Smooth muscle cell (in vitro differentiated cells): ENCODE measurements at regions not wholly inside any gene's neighbourhood (a gene's known extent, or its start where the extent isn't known, plus 50 kb on each side); places are given as distances from the start of the nearest gene placed in this dataset.

Experiments
- DNase-seq: peaks from one replicate; lab custom pipeline; 2025; ENCODE audit not compliant: unreplicated experiment; lab: John Stamatoyannopoulos, UW
- H2AFZ ChIP-seq: fragments of 200-600 bp; sonication (generic); 2 replicates; pipeline ENCODE4 v1.6.0; 2016; ENCODE audit warnings: antibody characterized with exemption, low read depth, mild to moderate bottlenecking
- H3F3A ChIP-seq: fragments of 200-600 bp; sonication (generic); 2 replicates; pipeline ENCODE4 v1.6.0; 2017; ENCODE audit warnings: antibody characterized with exemption, low read depth
- H3K27ac ChIP-seq: fragments of 200-600 bp; sonication (generic); 2 replicates; pipeline ENCODE4 v1.5.1; 2016; ENCODE audit warnings: low read depth, mild to moderate bottlenecking
- H3K27me3 ChIP-seq: fragments of 200-600 bp; sonication (generic); 2 replicates; pipeline ENCODE4 v1.6.1; 2016; ENCODE audit warnings: low read depth, mild to moderate bottlenecking
- H3K36me3 ChIP-seq: fragments of 200-600 bp; sonication (generic); 2 replicates; pipeline ENCODE4 v1.5.1; 2016; ENCODE audit warnings: low read depth
- H3K4me1 ChIP-seq: fragments of 200-600 bp; sonication (generic); 2 replicates; pipeline ENCODE4 v1.5.1; 2016; ENCODE audit warnings: low read depth
- H3K4me2 ChIP-seq: fragments of 200-600 bp; sonication (generic); 2 replicates; pipeline ENCODE4 v1.6.0; 2016; ENCODE audit warnings: mild to moderate bottlenecking
- H3K4me3 ChIP-seq: fragments of 200-600 bp; sonication (generic); 2 replicates; pipeline ENCODE4 v1.5.1; 2016; ENCODE audit warnings: mild to moderate bottlenecking
- H3K79me2 ChIP-seq: fragments of 200-600 bp; sonication (generic); 2 replicates; pipeline ENCODE4 v1.6.0; 2016; ENCODE audit warnings: low read depth, mild to moderate bottlenecking
- H3K9ac ChIP-seq: fragments of 200-600 bp; sonication (generic); 2 replicates; pipeline ENCODE4 v1.6.0; 2016; ENCODE audit warnings: low read depth
- H3K9me3 ChIP-seq: fragments of 200-600 bp; sonication (generic); replicated peaks from 2 replicates; pipeline ENCODE4 v1.5.1; 2016; ENCODE audit warnings: low read depth
- H4K20me1 ChIP-seq: fragments of 200-600 bp; sonication (generic); 2 replicates; pipeline ENCODE4 v1.6.0; 2016; ENCODE audit warnings: low read depth
- CTCF ChIP-seq: fragments of 200-600 bp; sonication (generic); IDR thresholded peaks from 2 replicates; pipeline ENCODE4 v1.5.1; 2017; ENCODE audit warnings: borderline replicate concordance, mild to moderate bottlenecking, antibody characterized with exemption; ENCODE audit not compliant: insufficient read depth, poor library complexity, severe bottlenecking
- WGBS: methylation state at CpG from one replicate; pipeline ENCODE4 v1.1.7; 2016; ENCODE audit warnings: low lambda C conversion rate; 5-methylcytosine and 5-hydroxymethylcytosine counted together

DNA sequence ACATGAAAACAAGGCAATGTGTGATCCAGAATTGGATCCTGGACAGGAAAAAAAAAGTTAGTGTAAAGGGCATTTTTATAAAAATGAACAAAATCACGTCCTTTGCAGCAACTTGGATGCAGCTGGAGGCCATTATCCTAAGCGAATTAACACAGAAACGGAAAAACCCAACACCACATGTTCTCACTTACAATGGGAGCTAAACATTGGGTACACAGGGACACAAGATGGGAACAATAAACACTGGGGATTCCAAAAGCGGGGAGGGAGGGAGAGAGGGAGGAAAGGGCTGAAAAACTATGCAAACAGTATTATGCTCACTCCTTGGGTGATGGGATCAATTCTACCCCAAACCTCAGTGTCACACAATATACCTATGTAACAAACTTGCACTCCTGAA, 91.4 kb upstream of the BTBD3 start:
- no peaks in the 10 kb centered on the region for H3K4me1 ChIP-seq
- TF ChIP-seq CTCF, result no peak
- DNase-seq, result no peak
- no peak overlapping the region for H2AFZ ChIP-seq
- no peaks in the 10 kb centered on the region for H3K36me3 ChIP-seq
- no peaks in the 10 kb centered on the region for H3K27me3 ChIP-seq
- H3K9me3 ChIP-seq, result no peaks in the 10 kb centered on the region
- no peak overlapping the region for H3K9ac ChIP-seq
- peaks cover 16% of the 10 kb centered on the region for H3F3A ChIP-seq
- H3K27ac ChIP-seq, result no peak overlapping the region
- no peaks in the 10 kb centered on the region for H4K20me1 ChIP-seq
- no peak overlapping the region for H3K4me3 ChIP-seq
- H3K79me2 ChIP-seq, result no peaks in the 10 kb centered on the region
- WGBS, result 86% methylated on average over 4 of the region's 4 CpGs
- no peak overlapping the region for H3K4me2 ChIP-seq

DNA sequence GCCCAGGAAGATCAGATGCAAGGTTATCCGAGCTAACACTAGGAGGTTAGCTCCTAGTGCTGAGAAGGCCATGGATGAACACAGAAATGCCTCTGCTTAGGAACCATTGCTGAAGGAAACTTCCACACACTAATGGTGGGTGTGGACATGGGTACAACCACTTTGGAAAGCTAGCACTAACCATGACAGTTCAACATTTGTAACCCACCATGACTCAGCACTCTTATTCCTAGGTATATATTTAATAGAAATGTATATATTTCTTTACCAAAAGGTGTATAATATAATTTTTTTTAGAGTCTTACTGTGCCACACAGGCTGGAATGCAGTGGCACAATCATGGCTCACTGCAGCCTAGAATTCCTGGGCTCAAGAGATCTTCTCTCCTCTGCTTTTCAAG, 85.3 kb upstream of the BTBD3 start:
- no peak overlapping the region for H3K4me2 ChIP-seq
- H2AFZ ChIP-seq, result no peak overlapping the region
- H4K20me1 ChIP-seq, result no peaks in the 10 kb centered on the region
- H3K4me1 ChIP-seq, result no peaks in the 10 kb centered on the region
- no peak overlapping the region for H3K27ac ChIP-seq
- H3K4me3 ChIP-seq, result no peak overlapping the region
- no peaks in the 10 kb centered on the region for H3K79me2 ChIP-seq
- no peak overlapping the region for H3K9ac ChIP-seq
- peaks cover 4% of the 10 kb centered on the region for H3F3A ChIP-seq
- no peak for DNase-seq
- no peaks in the 10 kb centered on the region for H3K9me3 ChIP-seq
- TF ChIP-seq CTCF, result no peak
- H3K36me3 ChIP-seq, result no peaks in the 10 kb centered on the region
- H3K27me3 ChIP-seq, result no peaks in the 10 kb centered on the region
- 100% methylated on average over 1 of the region's 1 CpG for WGBS

DNA sequence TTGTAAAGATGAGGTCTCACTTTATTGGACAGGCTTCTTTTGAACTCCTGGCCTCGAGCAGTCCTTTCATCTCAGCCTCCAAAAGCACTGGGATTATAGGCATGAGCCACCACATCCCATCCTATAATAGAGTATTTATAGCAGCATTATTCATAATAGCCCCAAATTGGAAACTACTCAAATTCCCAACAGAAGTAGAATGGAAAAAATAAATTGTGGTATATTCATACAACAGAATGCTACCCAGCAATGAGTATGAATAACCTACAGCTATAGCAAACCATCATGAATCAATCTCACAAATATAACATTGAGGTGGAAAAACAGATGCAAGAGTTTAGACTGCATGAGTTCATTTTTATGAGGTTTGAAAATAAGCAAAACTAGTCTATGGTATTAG, 84.8 kb upstream of the BTBD3 start:
- DNase-seq, result no peak
- 0% methylated on average over 1 of the region's 1 CpG for WGBS

More for the DNA sequence above, 84.8 kb upstream of the BTBD3 start:
- no peak for TF ChIP-seq CTCF
- Histone ChIP-seq H3K9me3 (no peaks in the 10 kb centered on the region), H2AFZ (no peak overlapping the region), H3K27me3 (no peaks in the 10 kb centered on the region), H3K36me3 (no peaks in the 10 kb centered on the region), H3F3A (peaks cover 4% of the 10 kb centered on the region), H4K20me1 (no peaks in the 10 kb centered on the region), H3K27ac (no peak overlapping the region), H3K4me2 (peak overlapping the region; percentile 7), H3K4me3 (no peak overlapping the region), H3K4me1 (no peaks in the 10 kb centered on the region), H3K9ac (no peak overlapping the region), H3K79me2 (no peaks in the 10 kb centered on the region)
